OCI-LY7 (cell line): ENCODE measurements at regions not wholly inside any gene's neighbourhood (a gene's known extent, or its start where the extent isn't known, plus 50 kb on each side); places are given as distances from the start of the nearest gene placed in this dataset.
"Not testable (repeated sequence)": the region's sequence is repeated elsewhere in the genome, so short reads cannot be mapped to it uniquely, and the experiment has no call there.

Experiments used
- BruUV-seq: library from RNA; stranded (reverse); fragments of 400-500 nt; replicated peaks from 2 replicates; lab custom pipeline; 2021; lab: Mats Ljungman, UMichigan
- CTCF ChIA-PET: fragments of 300-600 bp; sonication (Branson Sonifier 250); formaldehyde crosslinking; loops from one replicate; lab custom pipeline; 2022; ENCODE audit warnings: antibody characterized with exemption; ENCODE audit not compliant: unreplicated experiment; lab: Charles Lee
- POLR2A ChIA-PET: fragments of 300-600 bp; sonication (Branson Sonifier 250); formaldehyde crosslinking; loops from one replicate; lab custom pipeline; 2022; ENCODE audit warnings: antibody characterized with exemption; lab: Charles Lee
- DNase-seq: peaks from one replicate; pipeline ENCODE4 v3.0.0-alpha.2; 2015; ENCODE audit warnings: low spot score
- H2AFZ ChIP-seq: fragments of 200-600 bp; sonication (generic), shearing (Covaris generic); 2 replicates; pipeline ENCODE4 v1.6.1; 2014; ENCODE audit warnings: mild to moderate bottlenecking, antibody characterized with exemption, low read length, moderate library complexity
- H3K27ac ChIP-seq: fragments of 200-600 bp; sonication (generic); 2 replicates; pipeline ENCODE4 v1.5.1; 2014; ENCODE audit warnings: mixed run types, low read depth, mild to moderate bottlenecking, moderate library complexity, low read length, inconsistent platforms; ENCODE audit not compliant: poor library complexity, severe bottlenecking
- H3K36me3 ChIP-seq: fragments of 200-600 bp; sonication (generic); 2 replicates; pipeline ENCODE4 v1.6.1; 2014; ENCODE audit warnings: mild to moderate bottlenecking, antibody characterized with exemption, low read length, moderate library complexity, mixed read lengths; ENCODE audit not compliant: insufficient read depth
- H3K4me1 ChIP-seq: fragments of 200-600 bp; sonication (generic); 2 replicates; pipeline ENCODE4 v1.5.1; 2014; ENCODE audit warnings: mild to moderate bottlenecking, low read length; ENCODE audit not compliant: insufficient read depth, poor library complexity, severe bottlenecking
- H3K4me2 ChIP-seq: fragments of 200-600 bp; sonication (generic); 2 replicates; pipeline ENCODE4 v1.6.1; 2014; ENCODE audit warnings: mild to moderate bottlenecking, low read length
- H3K4me3 ChIP-seq: fragments of 200-600 bp; sonication (generic); 2 replicates; pipeline ENCODE4 v1.5.1; 2014; ENCODE audit warnings: mild to moderate bottlenecking, low read depth, low read length; ENCODE audit not compliant: poor library complexity, severe bottlenecking
- H3K79me2 ChIP-seq: fragments of 200-600 bp; sonication (generic); 2 replicates; pipeline ENCODE4 v1.6.1; 2016; ENCODE audit warnings: low read depth, mild to moderate bottlenecking, low read length, moderate library complexity, mixed read lengths; ENCODE audit not compliant: insufficient read depth
- H3K9me2 ChIP-seq: fragments of 200-600 bp; sonication (generic); 2 replicates; pipeline ENCODE4 v1.6.1; 2016; ENCODE audit warnings: mild to moderate bottlenecking, low read length, mixed read lengths; ENCODE audit not compliant: insufficient read depth
- H3K9me3 ChIP-seq: fragments of 200-600 bp; sonication (generic); 2 replicates; pipeline ENCODE4 v1.6.1; 2014; ENCODE audit warnings: mild to moderate bottlenecking, mixed run types, low read length, mixed read lengths
- H4K20me1 ChIP-seq: fragments of 200-600 bp; sonication (generic); 2 replicates; pipeline ENCODE4 v1.6.1; 2014; ENCODE audit warnings: mild to moderate bottlenecking, antibody characterized with exemption, low read length, moderate library complexity, mixed read lengths; ENCODE audit not compliant: insufficient read depth
- EZH2phosphoT487 ChIP-seq: fragments of 200-600 bp; sonication (generic); IDR thresholded peaks from 2 replicates; pipeline ENCODE4 v1.6.1; 2018; ENCODE audit warnings: low read depth, borderline replicate concordance, mild to moderate bottlenecking, mixed run types, antibody characterized with exemption, low read length, moderate library complexity, mixed read lengths
- intact Hi-C: fragments of 100-400 bp; cut with micrococcal nuclease; formaldehyde crosslinking; loops from one replicate; pipeline ENCODE4 v1.10.0; 2022; ENCODE audit not compliant: unreplicated experiment
- TF ChIP-seq, protein P1 (sequence below): fragments of 200-600 bp; sonication (generic); conservative IDR thresholded peaks from 2 replicates; pipeline ENCODE4 v1.5.1; 2014; ENCODE audit warnings: mild to moderate bottlenecking, antibody characterized with exemption, low read length, moderate library complexity, mixed read lengths

DNA sequence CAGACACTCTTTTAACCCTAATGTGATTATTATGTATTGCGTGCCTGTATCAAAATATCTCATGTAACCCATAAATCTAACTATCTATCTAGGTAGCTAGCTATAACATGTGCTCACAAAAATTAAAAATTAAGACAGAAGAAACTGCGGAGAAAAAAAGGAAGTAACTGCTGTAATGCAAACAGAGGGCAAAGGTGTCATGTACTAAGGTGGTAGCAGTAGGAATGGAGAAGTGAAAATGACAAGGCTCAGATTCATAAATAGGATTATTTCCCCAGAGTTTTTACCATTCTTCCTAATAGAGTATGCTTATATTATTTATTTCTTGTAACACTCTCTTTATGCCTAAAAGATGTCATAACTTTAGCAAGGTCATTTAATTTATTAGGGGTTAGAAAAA lies 1527.5 kb upstream of the C9orf72 start:
- TF ChIP-seq, protein P1, sequence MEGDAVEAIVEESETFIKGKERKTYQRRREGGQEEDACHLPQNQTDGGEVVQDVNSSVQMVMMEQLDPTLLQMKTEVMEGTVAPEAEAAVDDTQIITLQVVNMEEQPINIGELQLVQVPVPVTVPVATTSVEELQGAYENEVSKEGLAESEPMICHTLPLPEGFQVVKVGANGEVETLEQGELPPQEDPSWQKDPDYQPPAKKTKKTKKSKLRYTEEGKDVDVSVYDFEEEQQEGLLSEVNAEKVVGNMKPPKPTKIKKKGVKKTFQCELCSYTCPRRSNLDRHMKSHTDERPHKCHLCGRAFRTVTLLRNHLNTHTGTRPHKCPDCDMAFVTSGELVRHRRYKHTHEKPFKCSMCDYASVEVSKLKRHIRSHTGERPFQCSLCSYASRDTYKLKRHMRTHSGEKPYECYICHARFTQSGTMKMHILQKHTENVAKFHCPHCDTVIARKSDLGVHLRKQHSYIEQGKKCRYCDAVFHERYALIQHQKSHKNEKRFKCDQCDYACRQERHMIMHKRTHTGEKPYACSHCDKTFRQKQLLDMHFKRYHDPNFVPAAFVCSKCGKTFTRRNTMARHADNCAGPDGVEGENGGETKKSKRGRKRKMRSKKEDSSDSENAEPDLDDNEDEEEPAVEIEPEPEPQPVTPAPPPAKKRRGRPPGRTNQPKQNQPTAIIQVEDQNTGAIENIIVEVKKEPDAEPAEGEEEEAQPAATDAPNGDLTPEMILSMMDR = no peak
- TF ChIP-seq EZH2phosphoT487 = no peak
- H3K27ac ChIP-seq = no peak overlapping the region
- H3K9me3 ChIP-seq = no peaks in the 10 kb centered on the region
- H3K79me2 ChIP-seq = no peaks in the 10 kb centered on the region
- intact Hi-C loops = no loop called here
- no TSS peak for BruUV-seq
- H2AFZ ChIP-seq = no peak overlapping the region
- CTCF ChIA-PET = no interaction called here
- H3K36me3 ChIP-seq = no peaks in the 10 kb centered on the region
- no peaks in the 10 kb centered on the region for H3K9me2 ChIP-seq
- H3K4me3 ChIP-seq = no peak overlapping the region
- H4K20me1 ChIP-seq = no peaks in the 10 kb centered on the region
- no peak overlapping the region for H3K4me2 ChIP-seq
- POLR2A ChIA-PET = no interaction called here
- no peaks in the 10 kb centered on the region for H3K4me1 ChIP-seq
- no peak for DNase-seq

DNA sequence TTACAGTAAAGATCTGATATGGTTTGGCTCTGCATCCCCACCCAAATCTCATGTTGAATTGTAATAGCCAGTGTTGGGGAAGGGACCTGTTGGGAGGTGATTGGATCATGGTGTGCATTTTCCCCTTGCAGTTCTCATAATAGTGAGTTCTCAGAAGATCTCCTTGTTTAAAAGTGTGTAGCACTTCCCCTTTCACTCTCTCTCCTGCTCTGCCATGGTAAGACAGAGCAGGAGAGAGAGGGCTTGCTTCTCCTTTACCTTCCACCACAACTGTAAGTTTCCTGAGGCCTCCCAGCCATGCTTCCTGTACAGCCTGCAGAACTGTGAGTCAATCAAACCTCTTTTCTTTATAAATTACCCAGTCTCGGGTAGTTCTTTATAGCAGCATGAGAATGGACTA lies 1530.9 kb upstream of the C9orf72 start:
- H4K20me1 ChIP-seq, H3K4me2 ChIP-seq, H3K79me2 ChIP-seq, H3K9me2 ChIP-seq, DNase-seq, H3K4me1 ChIP-seq, intact Hi-C loops, H3K36me3 ChIP-seq, H3K9me3 ChIP-seq, H3K4me3 ChIP-seq, CTCF ChIA-PET, BruUV-seq, H2AFZ ChIP-seq, H3K27ac ChIP-seq: not testable (repeated sequence)
- POLR2A ChIA-PET = interaction anchor here (0.6 kb wide), 2 partner anchors 276 to 375 kb away, joined by 3 read pairs; no protein-coding TSS in a partner anchor

DNA sequence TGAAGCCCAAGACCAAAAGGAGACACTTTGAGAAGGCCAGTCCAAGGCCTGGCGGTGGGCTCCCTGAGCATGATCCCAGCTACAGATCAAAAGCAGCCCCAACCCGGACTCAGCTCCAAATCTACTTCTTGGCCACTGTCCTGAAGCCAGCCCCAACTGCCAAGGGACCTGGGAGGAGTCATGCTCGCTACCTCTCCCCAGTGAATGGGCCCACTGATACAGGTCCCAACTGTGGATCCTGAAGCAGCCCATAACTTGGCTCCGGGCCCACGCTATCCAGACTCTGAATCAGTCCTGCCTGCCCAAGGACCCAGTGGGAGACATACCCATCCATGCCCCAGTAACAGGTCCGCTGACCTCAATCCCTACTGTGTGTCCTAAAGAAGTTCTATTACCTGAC lies 1545.3 kb upstream of the C9orf72 start:
- ChIA-PET POLR2A (no interaction called here), CTCF (no interaction called here)
- intact Hi-C loops = no loop called here
- Histone ChIP-seq H3K4me3 (no peak overlapping the region), H3K4me2 (no peak overlapping the region), H4K20me1 (no peaks in the 10 kb centered on the region), H3K27ac (no peak overlapping the region), H3K36me3 (no peaks in the 10 kb centered on the region), H3K9me2 (no peaks in the 10 kb centered on the region), H3K9me3 (no peaks in the 10 kb centered on the region), H2AFZ (no peak overlapping the region), H3K79me2 (no peaks in the 10 kb centered on the region), H3K4me1 (no peaks in the 10 kb centered on the region)
- BruUV-seq = no TSS peak
- TF ChIP-seq, protein P1 = no peak
- no peak for TF ChIP-seq EZH2phosphoT487
- DNase-seq = no peak
